HG02870 (cell line): ENCODE measurements at regions not wholly inside any gene's neighbourhood (a gene's known extent, or its start where the extent isn't known, plus 50 kb on each side); places are given as distances from the start of the nearest gene placed in this dataset.
"Not testable (repeated sequence)": the region's sequence is repeated elsewhere in the genome, so short reads cannot be mapped to it uniquely, and the experiment has no call there.

Source experiments
- ATAC-seq: cut with Tn5 transposase; IDR thresholded peaks from one replicate; pipeline ENCODE4 v1.9.1; 2021; ENCODE audit warnings: mild to moderate bottlenecking, moderate library complexity; ENCODE audit not compliant: unreplicated experiment

GRCh38 chr5:83810511-83810910 lies 89.9 kb upstream of the HAPLN1 start:
- ATAC-seq, result no peak

- no peak for ATAC-seq
Observed at GRCh38 chr5:83802686-83803085, 82.0 kb upstream of the HAPLN1 start.

GRCh38 chr5:83800201-83800600 lies 79.5 kb upstream of the HAPLN1 start:
- ATAC-seq, result no peak

- not testable (repeated sequence) for ATAC-seq
Observed at GRCh38 chr5:83799020-83799419, 78.4 kb upstream of the HAPLN1 start.

GRCh38 chr5:83789371-83789770 lies 68.7 kb upstream of the HAPLN1 start:
- no peak for ATAC-seq

GRCh38 chr5:83787631-83788030 lies 67.0 kb upstream of the HAPLN1 start:
- no peak for ATAC-seq

- no peak for ATAC-seq
Observed at GRCh38 chr5:83785176-83785668, 64.6 kb upstream of the HAPLN1 start.

- ATAC-seq, result no peak
Observed at GRCh38 chr5:83780699-83781350, 60.2 kb upstream of the HAPLN1 start.

GRCh38 chr5:83777856-83778255 lies 57.2 kb upstream of the HAPLN1 start:
- no peak for ATAC-seq

- ATAC-seq, result no peak
Observed at GRCh38 chr5:83776437-83777031, 55.9 kb upstream of the HAPLN1 start.
